GM23338 (cell line): ENCODE measurements at regions not wholly inside any gene's neighbourhood (a gene's known extent, or its start where the extent isn't known, plus 50 kb on each side); places are given as distances from the start of the nearest gene placed in this dataset.

ENCODE experiments used
- CREB1 ChIP-seq: fragments of 250-450 bp; sonication (Bioruptor Pico); IDR thresholded peaks from 2 replicates; pipeline ENCODE4 v1.5.0; 2020; ENCODE audit warnings: low read depth, mild to moderate bottlenecking, moderate library complexity
- EZH2 ChIP-seq: fragments of 200-600 bp; sonication (generic); IDR thresholded peaks from one replicate; pipeline ENCODE4 v1.8.0; 2017; ENCODE audit warnings: antibody characterized with exemption, mild to moderate bottlenecking, low read depth; ENCODE audit not compliant: unreplicated experiment
- EZH2phosphoT487 ChIP-seq: fragments of 200-600 bp; sonication (generic); IDR thresholded peaks from one replicate; pipeline ENCODE4 v1.8.1; 2018; ENCODE audit warnings: antibody characterized with exemption; ENCODE audit not compliant: unreplicated experiment
- JUNB ChIP-seq: IDR thresholded peaks from one replicate; pipeline ENCODE4 v1.6.1; 2016; ENCODE audit warnings: antibody characterized with exemption; ENCODE audit not compliant: unreplicated experiment
- NANOG ChIP-seq: IDR thresholded peaks from 2 replicates; pipeline ENCODE4 v1.6.1; 2016; ENCODE audit warnings: antibody characterized with exemption, borderline replicate concordance
- POLR2AphosphoS5 ChIP-seq: IDR thresholded peaks from 2 replicates; pipeline ENCODE4 v1.6.1; 2016; ENCODE audit warnings: antibody characterized with exemption, low read depth
- STAT1 ChIP-seq: IDR thresholded peaks from one replicate; pipeline ENCODE4 v1.6.1; 2016; ENCODE audit warnings: antibody characterized with exemption; ENCODE audit not compliant: unreplicated experiment
- ZNF114 ChIP-seq: fragments of 250-450 bp; sonication (Bioruptor Pico); IDR thresholded peaks from 2 replicates; pipeline ENCODE4 v1.5.0; 2020; ENCODE audit warnings: mild to moderate bottlenecking, moderate library complexity
- TF ChIP-seq, protein P1 (sequence below), 2 experiments: fragments of 200-600 bp in 1 of 2; sonication (generic) in 1 of 2; conservative IDR thresholded peaks; 2 replicates each; pipeline versions ENCODE4 v1.5.1 to v1.6.1; 2016 to 2017; ENCODE audit warnings: antibody characterized with exemption in 2 of 2, low read depth in 2 of 2, mild to moderate bottlenecking in 2 of 2, moderate library complexity in 1 of 2
- TF ChIP-seq, protein P2 (sequence below): IDR thresholded peaks from one replicate; pipeline ENCODE4 v1.6.1; 2018; ENCODE audit warnings: antibody characterized with exemption; ENCODE audit not compliant: unreplicated experiment
- TF ChIP-seq, protein P3 (sequence below): IDR thresholded peaks from 2 replicates; pipeline ENCODE4 v1.6.1; 2016; ENCODE audit warnings: antibody characterized with exemption

DNA sequence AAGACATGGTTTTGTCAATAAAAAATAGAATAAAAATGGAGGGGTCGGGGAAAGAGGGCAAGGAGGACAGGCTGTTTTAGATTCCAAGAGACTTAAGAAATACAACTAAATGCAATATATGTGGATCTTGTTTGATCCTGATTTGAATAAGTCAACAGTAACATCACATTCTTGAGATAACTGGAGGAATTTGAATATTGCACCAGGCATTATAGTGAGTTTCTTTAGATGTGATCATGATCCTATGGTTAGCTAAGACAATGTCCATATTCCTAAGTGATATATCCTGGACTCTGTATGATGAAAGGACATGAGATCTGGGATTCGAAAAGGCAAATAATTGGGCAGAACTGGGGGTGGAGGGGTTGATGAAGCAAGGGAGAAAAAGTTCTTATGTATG lies 311.8 kb downstream of the PLPP3 start:
- TF ChIP-seq, protein P1, sequence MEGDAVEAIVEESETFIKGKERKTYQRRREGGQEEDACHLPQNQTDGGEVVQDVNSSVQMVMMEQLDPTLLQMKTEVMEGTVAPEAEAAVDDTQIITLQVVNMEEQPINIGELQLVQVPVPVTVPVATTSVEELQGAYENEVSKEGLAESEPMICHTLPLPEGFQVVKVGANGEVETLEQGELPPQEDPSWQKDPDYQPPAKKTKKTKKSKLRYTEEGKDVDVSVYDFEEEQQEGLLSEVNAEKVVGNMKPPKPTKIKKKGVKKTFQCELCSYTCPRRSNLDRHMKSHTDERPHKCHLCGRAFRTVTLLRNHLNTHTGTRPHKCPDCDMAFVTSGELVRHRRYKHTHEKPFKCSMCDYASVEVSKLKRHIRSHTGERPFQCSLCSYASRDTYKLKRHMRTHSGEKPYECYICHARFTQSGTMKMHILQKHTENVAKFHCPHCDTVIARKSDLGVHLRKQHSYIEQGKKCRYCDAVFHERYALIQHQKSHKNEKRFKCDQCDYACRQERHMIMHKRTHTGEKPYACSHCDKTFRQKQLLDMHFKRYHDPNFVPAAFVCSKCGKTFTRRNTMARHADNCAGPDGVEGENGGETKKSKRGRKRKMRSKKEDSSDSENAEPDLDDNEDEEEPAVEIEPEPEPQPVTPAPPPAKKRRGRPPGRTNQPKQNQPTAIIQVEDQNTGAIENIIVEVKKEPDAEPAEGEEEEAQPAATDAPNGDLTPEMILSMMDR (conservative IDR thresholded peaks at IDR 0.05; ENCODE audit: low read depth in 2 of 2): no peak
- TF ChIP-seq POLR2AphosphoS5: no peak
- TF ChIP-seq EZH2: no peak
- TF ChIP-seq EZH2phosphoT487: no peak
- TF ChIP-seq, protein P2, sequence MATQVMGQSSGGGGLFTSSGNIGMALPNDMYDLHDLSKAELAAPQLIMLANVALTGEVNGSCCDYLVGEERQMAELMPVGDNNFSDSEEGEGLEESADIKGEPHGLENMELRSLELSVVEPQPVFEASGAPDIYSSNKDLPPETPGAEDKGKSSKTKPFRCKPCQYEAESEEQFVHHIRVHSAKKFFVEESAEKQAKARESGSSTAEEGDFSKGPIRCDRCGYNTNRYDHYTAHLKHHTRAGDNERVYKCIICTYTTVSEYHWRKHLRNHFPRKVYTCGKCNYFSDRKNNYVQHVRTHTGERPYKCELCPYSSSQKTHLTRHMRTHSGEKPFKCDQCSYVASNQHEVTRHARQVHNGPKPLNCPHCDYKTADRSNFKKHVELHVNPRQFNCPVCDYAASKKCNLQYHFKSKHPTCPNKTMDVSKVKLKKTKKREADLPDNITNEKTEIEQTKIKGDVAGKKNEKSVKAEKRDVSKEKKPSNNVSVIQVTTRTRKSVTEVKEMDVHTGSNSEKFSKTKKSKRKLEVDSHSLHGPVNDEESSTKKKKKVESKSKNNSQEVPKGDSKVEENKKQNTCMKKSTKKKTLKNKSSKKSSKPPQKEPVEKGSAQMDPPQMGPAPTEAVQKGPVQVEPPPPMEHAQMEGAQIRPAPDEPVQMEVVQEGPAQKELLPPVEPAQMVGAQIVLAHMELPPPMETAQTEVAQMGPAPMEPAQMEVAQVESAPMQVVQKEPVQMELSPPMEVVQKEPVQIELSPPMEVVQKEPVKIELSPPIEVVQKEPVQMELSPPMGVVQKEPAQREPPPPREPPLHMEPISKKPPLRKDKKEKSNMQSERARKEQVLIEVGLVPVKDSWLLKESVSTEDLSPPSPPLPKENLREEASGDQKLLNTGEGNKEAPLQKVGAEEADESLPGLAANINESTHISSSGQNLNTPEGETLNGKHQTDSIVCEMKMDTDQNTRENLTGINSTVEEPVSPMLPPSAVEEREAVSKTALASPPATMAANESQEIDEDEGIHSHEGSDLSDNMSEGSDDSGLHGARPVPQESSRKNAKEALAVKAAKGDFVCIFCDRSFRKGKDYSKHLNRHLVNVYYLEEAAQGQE: no peak
- TF ChIP-seq CREB1 (CRISPR knock-in tag): no peak
- no peak for TF ChIP-seq JUNB
- TF ChIP-seq, protein P3, sequence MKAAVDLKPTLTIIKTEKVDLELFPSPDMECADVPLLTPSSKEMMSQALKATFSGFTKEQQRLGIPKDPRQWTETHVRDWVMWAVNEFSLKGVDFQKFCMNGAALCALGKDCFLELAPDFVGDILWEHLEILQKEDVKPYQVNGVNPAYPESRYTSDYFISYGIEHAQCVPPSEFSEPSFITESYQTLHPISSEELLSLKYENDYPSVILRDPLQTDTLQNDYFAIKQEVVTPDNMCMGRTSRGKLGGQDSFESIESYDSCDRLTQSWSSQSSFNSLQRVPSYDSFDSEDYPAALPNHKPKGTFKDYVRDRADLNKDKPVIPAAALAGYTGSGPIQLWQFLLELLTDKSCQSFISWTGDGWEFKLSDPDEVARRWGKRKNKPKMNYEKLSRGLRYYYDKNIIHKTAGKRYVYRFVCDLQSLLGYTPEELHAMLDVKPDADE: no peak
- no peak for TF ChIP-seq STAT1
- TF ChIP-seq NANOG: no peak
- TF ChIP-seq ZNF114: no peak
